HG03280 (cell line): ENCODE measurements at regions not wholly inside any gene's neighbourhood (a gene's known extent, or its start where the extent isn't known, plus 50 kb on each side); places are given as distances from the start of the nearest gene placed in this dataset.

Source experiments
- ATAC-seq: cut with Tn5 transposase; IDR thresholded peaks from one replicate; pipeline ENCODE4 v1.9.1; 2021; ENCODE audit warnings: mild to moderate bottlenecking, moderate library complexity; ENCODE audit not compliant: unreplicated experiment

DNA sequence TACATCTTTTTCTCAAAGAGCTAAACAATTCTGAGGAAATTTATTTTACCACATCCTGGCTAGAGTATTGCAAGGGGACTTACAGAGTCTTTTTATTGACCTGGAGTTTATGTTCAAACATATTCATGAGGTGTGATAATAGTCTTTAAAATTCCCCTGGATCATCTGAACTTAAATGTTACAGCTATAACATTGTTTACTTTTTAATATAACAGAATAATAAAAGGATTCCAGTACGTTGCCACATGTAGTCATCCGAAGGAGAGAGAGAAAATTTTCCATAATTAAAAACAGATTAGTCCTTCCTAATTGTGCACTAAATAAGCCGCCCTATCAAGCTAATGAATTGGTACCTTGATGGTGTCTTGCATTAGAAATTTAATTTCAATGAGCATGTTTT, 765.4 kb upstream of the MAP3K7 start:
- no peak for ATAC-seq

DNA sequence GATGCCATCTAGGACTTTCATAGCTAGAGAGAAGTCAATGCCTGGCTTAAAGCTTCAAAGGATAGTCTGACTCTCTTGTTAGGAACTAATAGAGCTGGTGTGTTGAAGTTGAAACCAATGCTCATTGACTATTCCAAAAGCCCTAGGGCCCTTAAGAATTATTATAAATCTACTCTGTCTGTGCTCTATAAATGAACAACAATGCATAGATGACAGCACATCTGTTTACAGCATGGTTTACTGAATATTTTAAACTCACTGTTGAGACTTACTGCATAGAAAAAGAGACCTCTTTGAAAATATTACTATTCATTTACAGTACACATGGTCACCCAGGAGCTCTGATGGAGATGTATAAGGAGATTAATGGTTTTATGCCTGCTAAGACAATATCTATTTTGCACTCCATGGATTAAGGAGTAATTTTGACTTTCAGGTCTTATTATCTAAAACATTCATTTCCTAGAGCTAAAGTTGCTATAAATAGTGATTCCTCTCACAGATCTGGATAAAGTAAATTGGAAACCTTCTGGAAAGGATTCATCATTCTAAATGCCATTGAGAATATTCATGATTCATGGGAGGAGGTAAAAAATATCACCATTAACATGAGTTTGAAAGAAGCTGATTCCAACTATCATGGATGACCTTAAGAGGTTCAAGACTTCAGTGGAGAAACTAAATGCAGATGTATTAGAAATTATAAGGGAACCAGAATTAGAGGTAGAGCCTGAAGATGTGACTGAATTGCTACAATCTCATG, 763.5 kb upstream of the MAP3K7 start:
- no peak for ATAC-seq

DNA sequence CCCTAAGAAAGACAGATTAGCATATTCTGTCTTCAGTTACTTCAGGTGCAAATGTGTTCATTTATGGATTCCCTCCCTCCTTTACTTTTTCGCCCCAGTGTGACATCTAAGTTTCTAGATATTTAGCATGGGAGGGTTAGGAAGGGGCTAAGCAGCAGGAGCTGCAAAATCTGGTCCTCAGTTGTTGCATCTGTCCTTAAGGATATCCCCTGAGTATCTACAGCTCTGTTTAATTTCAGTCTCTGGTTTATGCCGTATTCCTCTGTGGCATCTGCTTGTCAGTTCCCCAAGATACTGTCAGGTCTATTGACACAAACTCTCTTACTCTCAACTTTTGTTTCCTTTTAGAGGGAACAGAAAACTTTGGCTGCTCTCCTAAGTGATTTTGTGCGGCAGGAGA, 754.6 kb upstream of the MAP3K7 start:
- ATAC-seq = no peak

DNA sequence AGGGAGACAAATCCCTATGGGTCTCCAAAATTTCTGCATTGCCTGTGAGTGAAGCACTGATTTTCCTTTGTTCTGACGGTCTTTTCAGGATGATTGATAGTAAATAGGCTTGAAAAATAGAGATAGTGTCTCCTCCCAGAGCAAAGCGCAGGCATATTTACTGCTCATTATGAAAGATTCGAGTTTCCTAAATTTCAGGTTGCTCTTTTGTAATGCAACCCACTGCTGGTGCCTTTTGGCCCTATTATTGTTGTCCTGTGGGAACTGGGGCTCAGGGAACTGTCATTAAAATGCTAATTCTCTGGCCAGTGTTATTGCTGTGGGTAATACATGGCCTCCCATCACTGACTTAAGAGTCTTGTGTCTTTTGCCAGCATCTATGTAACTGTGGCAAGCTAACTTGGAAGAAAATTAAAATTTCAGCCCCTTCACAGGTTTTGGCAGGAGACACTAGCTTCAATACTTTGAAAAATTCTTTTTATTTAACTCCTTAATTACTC, 754.1 kb upstream of the MAP3K7 start:
- no peak for ATAC-seq

DNA sequence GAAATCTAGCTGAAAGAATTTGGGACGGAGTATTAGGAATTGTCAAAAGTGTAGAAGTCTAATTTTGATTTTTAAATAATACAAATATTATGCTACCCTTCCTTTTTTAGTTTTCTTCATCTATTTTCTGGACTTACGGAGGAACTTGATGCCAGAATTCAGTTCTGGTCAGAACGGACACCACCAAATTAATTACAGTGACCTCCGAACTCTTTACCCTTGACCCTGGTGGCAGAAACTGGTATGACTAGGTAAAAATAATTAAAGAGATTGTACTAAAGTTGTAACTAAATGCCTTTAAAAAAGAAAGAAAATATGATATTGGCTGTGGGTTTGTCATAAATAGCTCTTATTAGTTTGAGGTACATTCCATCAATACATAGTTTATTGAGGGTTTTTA, 751.1 kb upstream of the MAP3K7 start:
- ATAC-seq = no peak

DNA sequence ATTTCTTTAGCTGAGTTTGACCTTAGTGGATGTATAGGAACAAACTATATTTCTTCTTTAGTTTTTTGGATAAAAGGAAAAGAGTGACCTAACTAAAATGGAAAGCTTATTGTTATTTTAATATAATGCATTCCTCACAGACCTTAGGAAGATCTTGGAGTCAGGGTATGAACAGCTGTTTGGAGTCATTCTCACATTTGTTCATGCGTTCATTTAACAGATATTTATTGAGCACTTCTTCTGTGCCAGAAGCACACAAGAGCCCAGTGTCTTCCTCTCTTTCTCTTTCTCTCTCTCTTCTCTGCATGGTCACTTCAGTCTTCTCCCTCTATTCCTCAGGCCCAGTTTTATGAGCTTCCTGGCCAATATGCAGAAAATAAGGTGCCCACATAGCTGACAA, 744.0 kb upstream of the MAP3K7 start:
- ATAC-seq = no peak

DNA sequence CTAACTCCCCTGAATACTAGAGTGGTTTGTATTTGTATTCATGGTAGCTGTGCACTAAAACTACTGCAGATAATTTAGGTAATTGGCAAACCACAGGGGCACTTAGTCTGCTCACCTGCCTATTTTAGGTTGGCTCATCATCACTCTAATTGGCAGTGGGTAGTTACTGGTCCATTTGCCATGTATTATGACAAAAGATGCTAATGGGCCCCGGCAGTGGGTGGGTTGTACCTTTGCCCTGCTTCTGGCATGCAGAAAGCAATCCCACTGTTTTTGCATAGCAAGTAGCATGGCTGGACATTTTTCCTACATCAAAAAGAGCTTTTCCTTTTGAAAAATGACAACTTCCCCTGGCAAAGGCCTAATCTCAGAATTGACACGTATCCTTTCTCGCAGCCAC, 741.4 kb upstream of the MAP3K7 start:
- no peak for ATAC-seq

DNA sequence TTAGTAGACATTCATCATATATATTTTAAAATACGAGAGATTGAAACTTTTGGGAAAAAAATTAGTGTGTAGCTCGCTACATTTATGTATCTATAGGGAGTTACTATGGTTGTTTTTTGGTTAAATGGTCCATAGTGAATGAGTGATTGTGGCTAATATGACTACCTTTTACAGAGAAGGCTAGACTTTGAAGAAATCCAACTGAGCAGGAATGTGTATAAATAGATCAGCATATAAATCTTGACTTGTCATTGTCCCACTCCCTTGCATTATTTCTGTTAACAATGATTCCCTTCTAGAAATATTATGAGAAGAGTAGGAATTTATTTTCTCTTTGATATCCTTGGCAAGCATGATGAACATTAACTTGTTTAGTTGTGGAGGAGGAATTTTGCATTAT, 737.8 kb upstream of the MAP3K7 start:
- no peak for ATAC-seq

DNA sequence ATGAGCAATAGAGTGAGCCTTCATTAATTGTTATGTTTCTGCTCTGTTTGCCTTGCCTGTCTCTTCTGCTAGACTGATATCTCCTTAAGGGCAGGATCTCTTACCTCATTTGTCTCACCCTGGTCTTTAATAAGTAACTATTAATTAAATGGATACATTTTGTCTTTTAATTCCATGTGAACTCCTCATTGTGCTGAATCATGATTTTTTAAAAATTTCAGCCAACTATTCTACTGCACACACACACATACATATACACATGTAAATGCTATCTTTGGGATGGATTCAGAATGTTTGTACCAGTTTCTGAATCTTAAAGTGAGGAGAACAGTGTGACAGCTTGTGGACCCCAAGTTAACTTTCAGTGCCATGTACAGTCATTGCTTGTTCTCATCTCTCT, 731.1 kb upstream of the MAP3K7 start:
- no peak for ATAC-seq

DNA sequence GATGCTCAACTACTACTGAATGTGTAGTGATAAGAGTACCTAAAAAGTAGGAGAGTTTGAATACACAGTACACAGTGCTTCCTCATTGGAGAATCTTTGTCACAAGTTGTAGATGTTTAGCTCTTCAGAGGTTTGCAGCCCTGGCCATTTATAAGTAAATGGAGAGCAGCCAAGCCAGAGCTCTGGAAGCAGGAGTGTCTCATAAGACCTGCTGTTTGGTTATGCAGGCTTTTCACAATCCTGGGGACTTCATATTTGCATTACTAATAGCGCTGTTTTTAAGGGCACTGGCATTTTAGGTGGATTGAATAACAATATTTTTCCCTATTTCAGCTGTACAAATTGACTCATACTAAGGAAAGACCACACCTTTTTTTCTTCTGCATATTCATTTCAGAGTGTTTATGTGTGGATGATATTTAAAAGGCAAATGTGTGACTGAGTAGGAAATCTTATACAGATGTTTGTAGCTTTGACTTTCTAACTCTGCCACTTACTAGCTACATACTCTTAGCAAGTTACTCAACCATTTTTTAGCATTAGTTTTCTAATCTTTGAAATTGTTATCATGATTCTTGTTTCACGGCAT, 730.5 kb upstream of the MAP3K7 start:
- no peak for ATAC-seq

DNA sequence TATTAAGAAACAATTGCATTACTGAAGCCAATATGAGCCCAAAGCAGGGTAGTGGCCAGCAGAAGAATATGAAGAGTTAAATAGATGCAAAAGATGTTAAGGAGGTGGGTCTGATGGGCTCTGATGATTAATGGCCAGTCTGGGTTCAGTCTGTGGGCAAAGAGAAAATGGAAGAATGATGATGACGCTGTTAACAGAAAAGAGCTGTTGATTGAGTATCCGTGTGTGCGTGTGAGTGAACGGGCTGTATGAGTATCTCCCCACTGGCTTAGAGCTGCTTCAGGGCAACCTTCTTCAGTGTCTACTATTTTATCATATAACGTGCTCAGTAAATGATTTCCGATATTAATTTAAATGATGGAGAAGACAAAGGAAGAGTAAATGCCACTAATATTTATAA, 723.3 kb upstream of the MAP3K7 start:
- no peak for ATAC-seq

DNA sequence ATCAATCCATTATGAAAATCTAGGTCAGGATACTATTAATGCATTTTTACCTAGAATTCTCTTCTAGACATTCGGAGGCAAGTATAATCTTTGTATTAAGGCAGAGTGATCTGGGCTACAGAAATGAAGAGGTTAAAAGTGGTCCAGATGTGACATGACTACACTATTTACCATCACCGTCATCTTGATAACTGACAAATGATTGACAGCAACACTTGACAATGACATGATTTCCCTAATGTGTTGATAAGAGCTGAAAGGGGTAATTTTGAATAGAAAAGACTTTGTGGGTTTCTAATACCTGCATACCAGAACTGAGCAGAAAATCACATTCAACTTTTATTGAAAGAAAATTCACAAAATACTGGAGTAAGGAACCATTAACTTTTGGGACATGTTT, 718.9 kb upstream of the MAP3K7 start:
- no peak for ATAC-seq

DNA sequence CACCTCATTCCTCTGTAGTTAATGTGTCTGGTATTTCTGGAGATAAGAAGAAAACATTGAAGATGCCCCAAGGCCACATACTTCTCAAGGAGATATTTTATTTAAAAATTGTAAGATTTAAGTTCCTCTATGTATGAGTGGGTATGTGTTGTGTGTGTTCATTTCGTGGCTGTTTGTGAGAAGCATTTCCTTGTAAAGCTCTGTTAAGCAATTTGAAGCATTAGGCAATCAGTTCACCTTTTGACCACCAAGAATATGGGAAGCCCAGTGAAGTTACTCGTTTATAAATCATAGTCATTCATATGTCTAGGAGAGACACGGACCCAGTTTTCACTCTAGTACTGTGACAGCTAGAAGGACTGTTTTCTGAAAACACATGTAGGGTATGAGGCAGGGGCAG, 717.6 kb upstream of the MAP3K7 start:
- ATAC-seq = no peak

DNA sequence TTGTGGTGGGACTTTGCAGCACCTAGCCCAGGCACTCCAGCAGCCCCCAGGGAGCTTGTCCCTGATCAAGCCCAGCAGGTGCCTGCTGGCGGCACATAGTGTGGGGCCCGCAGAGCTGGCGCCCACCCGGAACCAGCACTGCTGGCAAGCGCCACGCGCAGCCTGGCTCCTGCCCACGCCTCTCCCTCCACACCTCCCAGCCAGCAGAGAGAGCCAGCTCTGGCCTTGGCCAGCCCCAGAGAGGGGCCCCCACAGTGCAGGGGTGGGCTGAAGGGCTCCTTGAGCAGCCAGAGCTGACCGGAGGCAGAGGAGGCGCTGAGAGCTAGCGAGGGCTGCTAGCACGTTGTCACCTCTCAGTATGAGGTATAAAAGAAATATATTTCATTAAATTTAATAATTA, 716.5 kb upstream of the MAP3K7 start:
- no peak for ATAC-seq

DNA sequence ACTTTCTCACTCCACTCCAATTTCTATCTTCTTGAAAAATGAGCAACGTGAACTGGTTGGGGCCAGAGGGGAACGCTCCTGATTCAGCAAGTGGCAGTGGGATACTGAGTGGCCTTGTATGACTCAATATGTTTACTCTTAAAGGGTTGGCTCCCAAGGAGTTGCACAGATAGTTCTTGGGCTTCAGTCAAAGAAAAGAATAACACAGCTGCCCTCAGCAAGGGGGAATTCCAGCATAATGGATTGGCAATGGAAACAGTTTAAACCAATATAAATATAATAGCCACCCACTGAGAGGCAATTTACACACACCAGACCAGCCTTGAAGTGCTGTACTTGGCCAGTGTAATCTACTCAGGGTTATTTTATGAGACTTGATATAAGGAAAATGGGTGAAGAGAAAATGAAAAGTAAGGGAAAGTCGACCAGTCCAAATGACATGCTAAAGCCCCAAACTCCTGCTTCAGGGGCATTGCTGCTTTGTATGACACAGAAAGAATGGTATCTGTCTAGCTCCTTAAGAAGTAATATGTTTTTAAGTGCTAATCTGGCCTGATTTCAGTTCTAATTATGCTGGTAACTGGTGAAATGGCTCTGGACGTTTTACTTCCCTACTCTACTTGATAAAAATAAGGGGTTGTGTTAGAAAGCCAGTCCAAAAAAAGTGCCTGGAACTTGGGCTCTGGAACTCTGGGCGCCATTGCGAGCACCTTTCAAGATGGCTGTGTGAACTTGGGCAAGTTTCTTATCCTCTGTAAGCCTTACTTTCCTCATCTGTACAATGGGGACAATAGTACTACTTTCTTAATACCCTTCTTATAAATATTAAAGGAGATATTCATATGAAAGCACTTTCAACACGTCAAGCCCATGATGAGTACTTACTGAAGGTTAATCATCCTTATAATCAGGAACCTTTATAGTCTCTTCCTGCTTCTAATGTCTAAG, 712.9 kb upstream of the MAP3K7 start:
- no peak for ATAC-seq

DNA sequence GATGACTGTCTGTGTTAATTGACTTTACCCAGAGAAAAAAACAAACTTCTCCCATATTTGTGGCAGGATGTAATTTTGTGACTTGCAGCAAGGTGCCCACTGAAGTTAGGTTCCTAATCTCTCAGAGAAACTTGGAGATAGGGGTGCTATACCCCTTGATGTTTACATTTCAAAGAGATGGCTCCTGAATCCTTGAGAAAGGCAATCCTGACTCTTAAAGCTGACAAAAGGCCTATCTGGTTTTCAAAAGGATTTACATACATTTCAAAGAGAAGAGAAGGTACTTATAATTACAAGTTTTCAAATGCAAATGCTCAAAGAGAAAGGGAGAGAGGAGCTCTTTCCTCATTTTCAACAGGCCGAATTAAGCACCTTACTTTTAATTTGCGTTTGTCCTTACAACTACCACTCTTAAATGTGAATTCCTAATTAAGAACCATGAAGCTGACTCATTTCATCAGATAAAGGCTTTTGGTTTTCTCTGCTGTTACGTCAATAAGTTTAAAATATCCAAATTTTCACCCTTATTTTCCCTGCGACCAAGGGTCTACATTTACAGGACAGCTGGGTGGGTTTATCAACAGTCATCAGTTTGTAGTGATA, 711.8 kb upstream of the MAP3K7 start:
- no peak for ATAC-seq

DNA sequence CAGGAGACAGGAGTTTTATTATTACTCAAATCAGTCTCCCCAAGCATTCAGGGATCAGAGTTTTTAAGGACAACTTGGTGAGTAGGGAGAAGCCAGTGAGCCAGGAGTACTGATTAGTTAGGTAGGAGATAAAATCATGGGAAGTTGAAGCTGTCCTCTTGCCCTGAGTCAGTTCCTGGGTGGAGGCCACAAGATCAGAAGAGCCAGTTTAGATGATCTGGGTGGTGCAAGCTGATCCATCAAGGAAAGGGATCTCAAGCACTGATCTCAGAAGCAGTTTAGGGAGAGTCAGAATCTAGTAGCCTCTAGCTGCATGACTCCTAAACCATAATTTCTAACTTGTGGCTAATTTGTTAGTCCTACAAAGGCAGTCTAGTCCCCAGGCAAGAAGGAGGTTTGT, 706.5 kb upstream of the MAP3K7 start:
- ATAC-seq = no peak

DNA sequence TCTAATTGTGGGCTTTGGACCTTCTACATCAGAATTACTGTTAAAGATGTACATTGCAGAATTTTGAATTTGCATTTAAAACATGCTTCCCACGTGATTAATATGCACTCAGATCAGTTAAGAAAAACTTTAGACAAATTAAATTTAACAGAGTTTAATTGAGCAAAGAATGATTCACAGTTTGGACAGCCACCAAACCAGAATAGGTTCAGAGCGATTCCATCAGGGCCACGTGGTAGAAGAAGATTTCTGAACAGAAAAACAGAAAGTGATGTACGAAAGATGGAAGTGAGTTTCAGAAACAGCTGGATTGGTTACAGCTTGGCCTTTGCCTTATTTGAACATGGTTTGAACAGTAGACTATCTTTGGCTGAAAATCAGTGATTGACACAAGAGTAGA, 704.2 kb upstream of the MAP3K7 start:
- ATAC-seq = no peak

DNA sequence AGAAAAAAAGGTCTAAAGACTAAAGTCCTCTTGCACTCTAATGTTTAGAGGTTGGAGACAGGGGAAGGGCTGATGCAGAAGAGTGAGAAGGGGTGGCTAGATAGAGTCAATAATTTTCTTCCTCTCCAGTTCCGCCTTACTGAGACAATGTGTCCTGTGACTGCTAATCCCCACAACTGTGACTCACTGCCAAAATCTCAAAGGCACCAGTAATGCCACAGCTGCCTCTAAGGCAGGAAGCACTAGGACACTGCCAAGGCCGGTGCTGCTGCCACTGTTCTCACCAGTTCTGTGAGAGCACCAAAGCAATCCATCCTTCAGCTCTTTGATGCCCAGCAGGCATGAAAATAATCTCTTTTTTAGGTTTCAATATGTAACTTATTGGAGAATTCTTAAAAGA, 701.9 kb upstream of the MAP3K7 start:
- no peak for ATAC-seq

DNA sequence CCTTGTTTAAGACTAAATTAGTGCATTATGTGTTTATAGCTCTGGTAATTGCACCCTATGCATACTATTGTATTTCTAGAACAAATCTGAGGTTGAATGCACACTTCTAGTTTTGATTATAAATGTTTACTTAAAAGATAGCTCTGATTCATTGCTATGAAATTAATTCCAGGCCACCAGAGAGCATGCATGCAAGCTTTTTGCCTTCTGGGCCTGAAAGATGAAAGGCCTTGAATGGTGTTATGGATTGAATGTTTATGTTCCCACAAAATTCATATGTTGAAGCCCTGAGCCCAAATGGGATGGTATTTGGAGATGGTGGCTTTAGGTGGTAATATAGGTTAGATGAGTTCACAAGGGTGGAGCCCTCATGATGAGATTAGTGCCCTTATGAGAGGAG, 695.0 kb upstream of the MAP3K7 start:
- ATAC-seq = no peak

DNA sequence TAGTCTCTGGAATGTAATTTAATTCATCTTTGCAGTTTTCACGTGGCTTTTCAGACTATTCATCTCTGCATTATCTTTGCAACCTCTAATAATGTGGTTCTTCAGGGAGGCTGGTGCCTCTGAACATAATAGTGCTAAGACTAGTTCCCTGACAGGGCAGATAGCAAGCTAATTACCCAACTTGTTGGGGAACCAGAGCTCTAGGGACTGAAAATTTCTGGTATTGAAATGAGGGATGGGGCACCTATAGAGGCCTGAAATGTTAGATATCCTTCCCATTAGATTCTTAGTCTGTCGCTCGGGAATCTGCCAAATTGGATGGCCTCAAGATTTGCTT, 693.6 kb upstream of the MAP3K7 start:
- ATAC-seq = no peak
